ENCODE measurements at regions not wholly inside any gene's neighbourhood (a gene's known extent, or its start where the extent isn't known, plus 50 kb on each side); places are given as distances from the start of the nearest gene placed in this dataset.
"Not testable (repeated sequence)": the region's sequence is repeated elsewhere in the genome, so short reads cannot be mapped to it uniquely, and the experiment has no call there.

DNA sequence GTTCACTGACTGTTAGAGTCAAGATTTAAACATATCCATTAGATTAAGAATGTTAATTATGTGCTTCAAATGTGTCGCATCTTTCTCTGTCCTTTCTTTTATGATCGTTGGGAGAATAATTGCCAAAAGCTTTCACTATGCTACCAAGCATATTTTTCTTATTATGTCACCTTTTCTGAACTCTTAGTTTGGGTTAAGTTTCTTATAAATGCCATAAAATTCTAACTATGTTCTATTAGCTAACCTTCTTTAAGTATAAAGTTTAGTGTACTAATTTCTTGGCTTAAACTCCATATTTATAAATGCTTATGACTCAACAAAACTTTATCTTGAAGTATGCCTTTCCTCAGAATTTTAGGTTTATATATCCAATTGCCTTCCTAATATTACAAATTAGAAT is 1759.4 kb downstream of the PCDH9 start:
- DNase-seq, result no peak

DNA sequence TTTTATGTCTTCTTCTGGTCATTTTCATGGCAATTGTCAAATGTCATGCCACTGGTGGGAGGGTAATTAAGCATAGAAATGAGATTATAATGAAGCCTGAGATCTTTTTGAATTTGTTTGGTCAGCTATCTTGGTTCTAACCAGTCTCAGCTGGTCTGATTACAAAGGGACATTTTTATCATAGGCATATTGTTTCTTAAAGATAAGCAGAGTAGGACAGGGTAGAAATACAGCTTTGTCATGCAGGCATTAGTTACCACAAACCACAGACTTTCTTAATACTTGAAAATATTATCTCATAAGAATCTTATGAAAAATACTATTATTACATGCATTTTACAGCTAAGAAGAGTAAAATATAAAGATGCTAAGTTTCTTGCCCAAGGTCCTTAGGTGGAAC is 1761.5 kb downstream of the PCDH9 start:
- no peak for DNase-seq

DNA sequence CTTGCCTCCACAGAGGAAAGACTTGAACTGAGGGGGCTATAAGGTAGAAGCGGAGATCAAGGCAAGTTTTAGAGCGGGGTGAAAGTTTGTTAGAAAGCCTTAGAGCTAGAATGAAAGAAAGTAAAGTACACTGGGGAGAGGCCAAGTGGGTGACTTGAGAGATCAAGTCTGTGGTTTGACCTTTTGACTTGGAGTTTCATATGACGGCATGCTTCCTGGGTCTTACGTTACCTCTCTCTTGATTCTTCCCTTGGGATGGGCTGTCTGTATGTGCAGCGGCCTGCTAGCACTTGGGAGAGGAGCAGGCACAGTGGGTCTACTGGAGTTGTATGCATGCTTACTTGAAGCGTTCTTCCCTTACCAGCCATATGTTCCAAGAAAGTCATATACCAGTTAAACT is 1768.5 kb downstream of the PCDH9 start:
- no peak for DNase-seq

DNA sequence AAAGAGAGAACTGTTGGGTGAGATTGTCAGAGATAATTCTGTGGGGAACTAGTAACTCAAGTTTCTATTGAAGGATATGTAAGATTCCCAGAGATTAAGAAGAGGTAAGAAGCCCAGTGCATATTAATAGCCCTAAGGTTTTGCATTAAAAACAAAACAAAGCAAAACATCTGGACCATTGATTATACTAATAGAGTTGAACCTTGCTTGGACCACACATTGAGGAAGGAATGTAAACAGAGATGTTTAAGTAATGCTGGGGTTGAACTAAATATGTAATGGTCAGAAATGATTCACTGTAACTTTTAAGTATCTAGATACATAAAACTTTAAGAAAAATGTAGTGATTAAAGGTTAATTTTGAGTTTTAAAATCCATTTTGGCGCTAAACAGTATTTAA is 1770.0 kb downstream of the PCDH9 start:
- no peak for DNase-seq

DNA sequence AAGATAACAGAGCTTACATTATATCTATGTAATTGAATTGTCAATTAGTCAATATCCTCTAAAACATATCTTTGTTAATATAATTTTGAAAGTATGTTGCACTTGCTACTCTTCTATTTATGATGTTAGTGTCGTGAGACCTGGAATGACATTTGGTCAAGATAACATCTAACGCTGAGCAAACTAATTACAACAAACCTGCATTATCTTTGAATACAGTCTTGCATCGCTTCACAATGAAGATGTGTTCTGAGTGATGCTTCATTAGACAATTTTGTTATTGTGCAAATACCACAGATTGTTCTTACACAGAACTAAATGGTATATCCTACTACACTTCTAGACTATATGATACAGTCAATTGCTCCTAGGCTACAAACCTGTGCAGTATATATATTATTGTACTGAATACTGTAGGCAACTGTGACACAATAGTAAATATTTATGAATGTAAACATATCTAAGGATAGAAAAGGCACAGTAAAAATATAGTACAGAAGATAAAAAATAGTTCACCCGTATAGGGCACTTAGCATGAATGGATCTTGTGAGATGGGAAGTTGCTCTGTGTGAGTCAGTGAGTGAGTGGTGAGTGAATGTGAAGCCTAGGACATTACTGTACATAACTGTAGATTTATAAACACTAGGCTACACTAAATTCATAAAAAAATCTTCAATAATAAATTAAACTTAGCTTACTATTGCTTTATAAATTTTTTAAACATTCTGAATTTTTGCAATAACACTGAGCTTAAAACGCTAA is 1773.8 kb downstream of the PCDH9 start:
- DNase-seq, result no peak

DNA sequence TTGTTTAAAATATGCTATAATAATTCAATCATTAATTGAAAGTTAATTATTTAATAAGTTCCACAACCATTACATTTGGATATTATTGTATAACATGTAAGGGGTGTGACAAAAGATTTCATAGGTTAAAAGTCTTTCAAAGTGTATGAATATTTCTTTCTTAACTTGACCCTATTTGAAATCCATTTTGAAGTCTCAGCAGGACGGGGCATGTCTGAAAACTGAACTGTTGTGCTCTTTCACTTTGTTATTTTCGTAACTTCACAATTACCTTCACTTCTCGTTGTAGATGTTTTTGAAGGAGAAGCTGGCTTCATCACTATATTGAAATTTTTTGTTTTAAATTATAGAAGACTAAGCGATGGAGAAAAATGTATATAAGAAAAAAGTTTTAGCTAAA is 1775.7 kb downstream of the PCDH9 start:
- no peak for DNase-seq

DNA sequence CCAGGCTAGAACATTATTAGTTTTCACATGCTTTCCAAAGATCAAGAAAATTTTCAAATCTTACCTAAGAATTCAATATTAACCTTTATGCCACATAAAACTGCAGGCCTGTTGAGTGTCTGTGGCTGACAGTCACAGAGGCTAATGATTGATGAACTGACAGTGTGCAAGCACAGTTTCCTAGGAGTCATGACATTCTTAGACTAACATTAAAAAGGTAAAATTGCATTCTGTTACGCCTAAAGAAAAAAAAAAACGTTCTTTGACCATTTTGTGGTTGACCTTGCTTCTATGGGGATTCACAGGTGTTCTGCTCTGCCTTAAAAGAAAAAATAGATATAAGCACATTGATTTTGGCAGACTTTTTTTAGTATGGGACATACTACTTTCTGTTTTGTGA is 1776.2 kb downstream of the PCDH9 start:
- no peak for DNase-seq

DNA sequence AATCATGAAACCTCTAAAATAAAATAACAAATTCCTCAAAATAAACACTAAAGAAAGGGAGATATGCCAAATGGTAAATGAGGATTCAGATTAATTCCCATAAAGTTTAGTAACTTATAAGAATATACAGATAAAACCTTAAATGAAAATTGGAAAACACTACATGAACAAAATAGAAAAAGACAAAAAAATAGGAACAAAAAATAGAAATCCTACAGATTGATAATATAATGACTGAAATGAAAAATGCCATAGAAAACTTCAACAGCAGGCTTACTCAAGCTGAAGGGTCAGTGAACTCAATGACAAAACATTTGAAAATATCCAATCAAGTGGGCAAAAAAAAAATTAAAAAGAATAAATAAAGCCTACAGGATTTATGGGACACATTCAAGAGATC is 1784.8 kb downstream of the PCDH9 start:
- DNase-seq, result no peak

DNA sequence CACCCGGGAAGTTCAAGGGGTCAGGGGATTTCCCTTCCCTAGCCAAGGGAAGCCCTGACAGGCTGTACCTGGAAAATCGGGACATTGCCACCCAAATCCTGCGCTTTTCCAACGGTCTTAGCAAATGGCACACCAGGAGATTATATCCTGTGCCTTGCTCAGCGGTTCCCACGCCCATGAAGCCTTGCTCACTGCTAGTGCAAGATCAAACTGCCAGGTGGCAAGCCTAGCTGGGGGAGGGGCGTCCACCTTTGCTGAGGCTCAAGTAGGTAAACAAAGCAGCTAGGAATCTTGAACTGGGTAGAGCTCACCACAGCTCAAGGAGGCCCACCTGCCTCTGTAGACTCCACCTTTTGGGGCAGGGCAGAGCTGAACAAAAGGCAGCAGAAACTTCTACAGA is 1794.5 kb downstream of the PCDH9 start:
- DNase-seq, result no peak

DNA sequence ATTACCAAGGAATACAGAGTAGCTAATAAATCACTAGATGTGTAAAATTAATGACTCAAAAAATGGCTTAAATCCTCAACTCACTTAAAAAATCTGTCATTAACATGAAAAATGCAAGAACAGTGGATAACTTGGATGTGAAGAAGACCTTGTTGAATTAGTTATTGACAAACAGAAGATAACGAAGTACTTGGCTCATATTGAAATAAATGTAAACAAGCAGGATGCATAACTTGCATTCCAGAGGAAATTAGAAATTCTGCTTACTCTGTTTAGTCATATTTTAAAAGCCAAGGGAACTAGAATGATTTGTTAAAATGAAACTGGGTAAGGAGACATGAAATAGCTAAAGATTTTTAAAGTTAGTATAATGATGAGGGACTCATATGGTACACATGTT is 1812.2 kb downstream of the PCDH9 start:
- no peak for DNase-seq

DNA sequence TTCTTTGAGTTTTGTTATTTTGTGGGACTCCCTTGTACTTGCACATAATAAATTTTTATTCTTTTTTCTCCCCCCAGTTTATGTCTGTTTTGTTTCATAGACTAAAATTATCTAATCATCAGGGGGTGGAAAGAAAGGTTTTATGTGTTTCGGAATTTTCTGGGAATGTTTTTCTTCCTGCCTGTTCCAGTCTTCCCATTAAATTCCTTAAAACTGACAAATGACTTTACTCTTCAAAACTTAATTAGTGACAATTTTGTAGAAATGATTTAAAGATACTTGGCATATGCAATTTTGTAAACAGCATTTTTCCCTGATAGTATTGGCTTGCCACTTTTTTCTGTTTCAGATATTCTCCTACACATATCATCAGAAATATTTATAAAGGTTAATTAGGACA is 1813.4 kb downstream of the PCDH9 start:
- DNase-seq, result no peak

DNA sequence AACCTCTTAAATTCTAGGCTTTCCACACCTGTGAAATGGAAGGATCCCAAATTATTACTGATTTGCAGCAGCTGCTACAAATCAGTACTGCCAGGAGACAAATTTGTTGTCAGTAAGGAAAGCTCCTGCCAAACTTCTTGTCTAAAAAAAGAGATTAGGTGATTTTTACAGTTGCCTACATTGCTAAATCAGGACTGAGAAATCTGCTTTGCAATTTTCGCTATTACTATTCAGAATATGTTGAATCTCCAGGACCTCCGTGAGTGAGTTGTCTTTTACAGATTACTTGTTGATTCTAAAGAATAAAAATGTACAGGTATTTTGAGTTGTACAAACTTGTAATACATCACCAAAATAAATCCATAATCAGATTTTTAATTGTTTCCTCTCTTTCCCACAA is 1815.9 kb downstream of the PCDH9 start:
- DNase-seq, result no peak

DNA sequence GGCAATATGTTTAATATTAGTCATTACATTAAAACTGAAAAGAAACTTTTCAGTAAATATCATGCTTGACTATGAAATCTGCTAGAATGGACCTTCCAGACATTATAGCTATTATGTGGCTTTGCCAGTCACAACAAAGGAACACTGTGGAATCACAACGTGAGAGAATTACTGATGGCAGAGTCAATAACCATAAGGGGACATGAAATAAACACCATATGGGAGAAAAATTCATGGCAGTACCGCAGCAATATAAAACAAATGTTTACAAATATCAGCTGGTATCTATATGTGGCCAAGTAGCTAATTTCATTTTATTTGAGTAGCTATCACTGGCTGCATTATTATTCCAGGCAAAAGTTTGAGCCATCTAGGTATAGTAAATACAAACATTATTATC is 1818.6 kb downstream of the PCDH9 start:
- DNase-seq, result no peak

DNA sequence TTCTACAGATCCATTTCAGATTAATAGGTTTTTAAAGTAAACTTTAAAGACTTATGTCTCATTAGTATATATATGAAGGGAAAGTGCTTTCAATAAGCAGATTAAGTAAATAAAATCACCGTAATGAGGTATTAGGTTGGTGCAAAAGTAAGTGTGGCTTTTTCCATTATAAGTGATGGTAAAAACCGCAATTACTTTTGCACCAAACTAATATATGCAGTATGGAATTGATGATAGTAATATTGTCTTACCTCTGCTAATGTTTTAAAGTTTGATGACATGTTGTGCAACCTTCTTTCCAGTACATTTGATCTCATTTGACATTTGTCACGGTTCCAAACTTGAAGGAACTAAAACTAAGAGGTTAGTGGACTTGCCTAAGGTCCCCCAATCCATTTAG is 1819.3 kb downstream of the PCDH9 start:
- DNase-seq, result no peak

DNA sequence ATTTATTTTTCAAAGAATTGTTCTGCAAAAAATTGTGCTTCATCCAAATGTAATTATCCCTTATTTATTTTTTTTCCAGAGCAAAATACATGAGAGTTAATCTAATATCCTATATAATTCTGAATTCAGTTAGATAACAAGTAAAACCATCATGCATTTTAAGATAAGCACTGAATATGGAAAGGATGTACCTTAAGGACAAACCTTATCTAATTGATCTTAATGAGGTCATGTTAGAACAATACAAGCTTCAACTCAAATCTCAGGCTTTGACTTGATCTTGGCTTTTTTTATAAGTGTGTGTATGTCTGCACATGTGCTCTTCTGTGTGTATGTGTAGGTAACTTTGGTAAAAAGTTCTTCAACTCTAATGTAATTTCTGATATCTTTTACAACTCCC is 1828.8 kb downstream of the PCDH9 start:
- no peak for DNase-seq

DNA sequence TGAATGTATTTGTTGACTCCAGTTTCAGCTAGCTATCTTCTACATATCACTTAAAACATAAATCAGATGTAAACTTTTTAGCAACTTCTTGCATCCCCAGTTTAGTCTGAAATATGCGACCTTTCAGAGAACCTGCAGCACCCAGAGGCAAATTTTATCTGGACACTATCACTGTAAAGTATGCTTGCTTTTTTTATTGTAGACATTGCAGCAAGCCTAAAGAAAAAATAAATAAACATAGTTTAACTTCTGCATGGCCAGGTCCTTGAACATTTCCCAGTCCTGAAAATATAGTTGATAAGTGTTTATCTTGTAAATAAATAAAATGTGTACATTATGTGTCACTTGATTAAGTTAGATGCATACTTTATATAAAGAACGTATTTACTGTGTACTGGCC is 1829.4 kb downstream of the PCDH9 start:
- DNase-seq, result no peak

DNA sequence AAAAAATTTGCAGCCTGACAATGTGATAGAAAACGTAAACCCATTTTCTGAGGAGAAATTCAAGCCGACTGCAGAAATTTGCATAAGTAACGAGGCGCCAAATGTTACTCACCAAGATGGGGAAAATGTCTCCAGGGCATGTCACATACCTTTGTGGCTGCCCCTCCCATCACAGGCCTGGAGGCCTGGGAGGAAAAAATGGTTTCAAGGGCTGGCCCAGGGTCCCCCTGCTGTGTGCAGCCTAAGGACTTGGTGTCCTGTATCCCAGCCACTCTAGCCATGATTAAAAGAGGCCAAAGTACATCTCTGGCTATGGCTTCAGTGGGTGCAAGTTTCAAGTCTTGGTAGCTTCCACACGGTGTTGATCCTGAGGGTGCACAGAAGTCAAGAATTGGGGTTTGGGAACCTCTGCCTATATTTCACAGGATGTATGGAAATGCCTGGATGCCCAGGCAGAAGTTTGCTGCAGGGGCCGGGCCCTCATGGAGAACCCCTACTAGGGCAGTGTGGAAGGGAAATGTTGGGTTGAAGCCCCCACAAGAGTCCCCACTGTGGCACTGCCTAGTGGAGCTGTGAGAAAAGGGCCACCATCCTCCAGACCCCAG is 1842.3 kb downstream of the PCDH9 start:
- DNase-seq, result no peak

DNA sequence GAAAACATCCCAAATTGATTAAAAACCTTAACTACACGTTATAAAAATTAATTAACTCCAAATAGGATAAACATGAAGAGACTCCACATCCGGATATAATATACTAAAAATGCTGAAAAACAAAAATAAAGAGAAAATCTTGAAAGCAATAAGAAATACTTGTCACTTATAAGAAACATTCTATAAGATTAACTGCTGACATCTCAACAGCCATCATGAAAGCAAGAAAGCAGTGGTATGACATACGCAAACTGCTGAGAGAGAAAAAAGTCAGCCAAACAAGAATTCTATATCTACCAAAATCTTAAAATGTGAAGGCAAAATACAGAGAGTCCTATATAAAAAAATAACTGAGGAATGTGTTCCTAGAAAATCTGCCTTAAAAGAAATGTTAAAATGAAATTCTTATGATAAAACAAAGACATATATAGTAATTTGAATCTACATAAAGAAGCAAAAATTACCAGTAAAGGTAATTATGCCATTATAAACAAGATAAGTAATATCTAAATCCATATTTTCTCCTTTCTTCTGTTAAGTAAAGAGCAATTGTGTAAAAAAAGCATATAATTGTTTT is 1851.1 kb downstream of the PCDH9 start:
- DNase-seq, result no peak

DNA sequence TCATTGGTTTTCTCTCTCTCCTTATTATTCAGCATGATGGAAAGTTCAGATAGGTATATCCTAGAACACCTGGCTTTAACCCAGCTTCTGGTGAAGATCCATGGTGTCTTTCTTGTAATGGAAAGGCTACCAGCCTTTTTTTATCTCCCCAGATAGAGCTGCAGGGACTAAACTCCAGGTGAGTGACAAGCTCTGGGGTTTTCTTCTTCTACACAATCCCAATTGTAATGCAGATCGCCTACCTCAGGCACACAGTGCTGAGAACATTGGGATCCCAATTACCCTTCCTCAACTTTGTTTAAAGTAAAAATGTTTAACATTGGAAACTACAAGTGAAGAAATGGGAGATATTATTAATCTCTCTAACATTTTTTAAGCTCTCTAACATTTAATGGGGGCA is 1851.7 kb downstream of the PCDH9 start:
- DNase-seq, result no peak

DNA sequence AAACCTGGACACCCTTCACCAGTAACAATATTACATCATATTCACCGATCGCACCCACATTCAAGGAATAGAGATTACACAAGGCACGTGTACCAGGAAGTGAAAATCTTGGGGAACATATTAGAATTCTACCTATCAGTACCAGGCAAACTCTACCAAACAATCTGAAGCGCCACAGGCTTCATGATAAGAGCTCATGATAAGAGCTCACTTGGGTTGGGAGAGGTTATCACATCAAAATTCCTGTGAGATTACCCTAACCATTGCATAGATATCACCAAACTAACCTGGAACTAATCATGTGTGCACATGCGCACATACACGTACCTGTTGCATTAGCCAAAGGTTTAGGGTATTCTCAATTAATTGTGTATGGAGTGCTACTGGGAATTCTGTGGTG is 1861.3 kb downstream of the PCDH9 start:
- no peak for DNase-seq

DNA sequence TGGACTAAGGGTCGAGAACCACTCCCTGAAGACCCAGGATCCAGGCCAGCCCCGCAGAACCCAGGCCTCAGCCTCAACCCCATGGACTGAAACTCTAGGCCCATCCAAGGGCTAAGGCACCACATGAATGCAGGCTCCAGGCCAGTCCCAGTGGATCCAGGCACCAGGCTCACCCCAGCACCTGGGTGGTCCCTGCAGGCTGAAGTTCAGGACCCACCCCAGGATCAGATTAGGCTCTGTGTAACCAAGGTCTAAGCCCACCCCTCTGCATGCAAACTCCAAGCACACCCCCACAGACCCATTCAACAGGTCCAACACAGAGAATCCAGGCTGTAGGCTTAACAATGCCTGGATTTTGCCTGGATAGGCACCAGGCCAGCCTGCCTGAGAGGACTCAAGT is 1876.2 kb downstream of the PCDH9 start:
- DNase-seq, result no peak

DNA sequence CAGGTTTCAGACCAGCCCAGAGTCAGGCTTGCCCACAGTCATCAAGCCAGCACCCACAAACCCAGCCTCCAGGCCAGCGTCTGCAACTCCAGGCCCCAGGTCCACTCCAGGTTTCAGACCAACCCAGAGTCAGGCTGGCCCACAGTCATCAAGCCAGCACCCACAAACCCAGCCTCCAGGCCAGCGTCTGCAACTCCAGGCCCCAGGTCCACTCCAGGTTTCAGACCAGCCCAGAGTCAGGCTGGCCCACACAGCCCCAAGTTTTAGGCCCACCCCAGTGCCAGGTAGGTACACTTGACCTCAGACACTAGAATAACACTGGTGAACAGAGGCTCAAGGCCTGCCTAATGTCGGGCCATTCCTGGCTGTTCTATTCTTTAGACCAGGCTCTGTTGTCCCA is 1877.0 kb downstream of the PCDH9 start:
- DNase-seq, result not testable (repeated sequence)

DNA sequence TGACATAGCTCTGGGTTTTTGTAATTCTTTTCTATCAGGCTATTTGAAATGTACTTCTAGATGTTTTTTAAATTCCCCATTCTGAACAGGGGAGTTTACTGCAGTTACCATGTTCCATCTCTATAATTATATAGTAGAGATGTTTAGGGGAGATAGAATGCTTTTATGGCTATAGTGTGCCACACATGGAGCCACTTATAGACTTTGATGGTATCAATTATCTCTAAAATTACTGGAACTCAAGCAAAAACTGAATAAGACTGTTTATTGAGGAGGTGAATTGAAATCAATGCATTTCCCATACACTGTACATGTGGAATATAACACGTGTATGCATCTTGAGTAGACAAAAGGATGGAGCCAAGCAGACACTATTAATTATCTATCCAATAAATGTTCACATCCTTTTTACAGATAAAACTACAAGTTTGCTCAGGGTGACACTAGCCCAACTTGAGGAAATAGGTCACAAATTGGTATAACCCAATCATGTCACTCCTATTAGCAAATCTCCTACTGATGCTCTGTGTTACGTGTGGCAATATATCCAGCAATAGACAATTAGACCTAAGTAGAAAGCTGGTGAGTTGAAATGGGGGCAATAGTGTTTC is 1882.6 kb downstream of the PCDH9 start:
- no peak for DNase-seq

Data from NCI-H1436 (cell line).